ENCODE measurements at regions not wholly inside any gene's neighbourhood (a gene's known extent, or its start where the extent isn't known, plus 50 kb on each side); places are given as distances from the start of the nearest gene placed in this dataset.

- H3K4me1 ChIP-seq (ENCODE audit: insufficient read depth, low read length): no peaks in the 10 kb centered on the region
- no peak overlapping the region for H3K27ac ChIP-seq (ENCODE audit: low read length)
- H3K9me2 ChIP-seq (replicated peaks; ENCODE audit: low read length): no peaks in the 10 kb centered on the region
- no peaks in the 10 kb centered on the region for H3K9me3 ChIP-seq (ENCODE audit: low read length)
- TF ChIP-seq EZH2 (IDR thresholded peaks at IDR 0.05; ENCODE audit: low read length, unreplicated experiment) (no peak), EZH2phosphoT487 (IDR thresholded peaks at IDR 0.05; ENCODE audit: borderline replicate concordance, low read length) (no peak), CTCF (conservative IDR thresholded peaks at IDR 0.05; ENCODE audit: low read depth, low read length) (no peak)
- H3K79me2 ChIP-seq (ENCODE audit: low read length): no peaks in the 10 kb centered on the region
- no TSS peak for BruUV-seq (replicated peaks)
- no peak overlapping the region for H3K4me2 ChIP-seq (ENCODE audit: low read length)
- peak; percentile 25; the same call in 1 of the 2 replicates for ATAC-seq
- DNase-seq: no peak
- intact Hi-C loops (cut with micrococcal nuclease): no loop called here
- no peaks in the 10 kb centered on the region for H3F3A ChIP-seq (ENCODE audit: low read length, unreplicated experiment)
- no peaks in the 10 kb centered on the region for H3K27me3 ChIP-seq (ENCODE audit: low read length)
- no peak overlapping the region for H3K9ac ChIP-seq (ENCODE audit: low read length)
- ChIA-PET POLR2A (ENCODE audit: unreplicated experiment) (no interaction called here), CTCF (interaction anchor here (0.6 to 1.0 kb wide), 3 partner anchors 23 to 340 kb away, joined by 3 read pairs; no protein-coding TSS in a partner anchor)
- no peaks in the 10 kb centered on the region for H3K36me3 ChIP-seq (ENCODE audit: low read depth, low read length)
- H3K4me3 ChIP-seq (ENCODE audit: low read length): no peak overlapping the region
- H4K20me1 ChIP-seq (ENCODE audit: low read length): no peaks in the 10 kb centered on the region
- no peak overlapping the region for H2AFZ ChIP-seq (ENCODE audit: low read length)
Observed at GRCh38 chr10:78997635-78998618, 70.8 kb upstream of the ZMIZ1 start.

- TF ChIP-seq CTCF (conservative IDR thresholded peaks at IDR 0.05; ENCODE audit: low read depth, low read length) (peak; percentile 46), EZH2 (IDR thresholded peaks at IDR 0.05; ENCODE audit: low read length, unreplicated experiment) (no peak)
- Histone ChIP-seq H3K27me3 (ENCODE audit: low read length) (peaks cover 16% of the 10 kb centered on the region), H3K4me2 (ENCODE audit: low read length) (no peak overlapping the region), H3K79me2 (ENCODE audit: low read length) (no peaks in the 10 kb centered on the region), H3F3A (ENCODE audit: low read length, unreplicated experiment) (no peaks in the 10 kb centered on the region), H3K4me3 (ENCODE audit: low read length) (no peak overlapping the region), H3K9me2 (replicated peaks; ENCODE audit: low read length) (no peaks in the 10 kb centered on the region), H3K27ac (ENCODE audit: low read length) (no peak overlapping the region), H3K9ac (ENCODE audit: low read length) (no peak overlapping the region), H2AFZ (ENCODE audit: low read length) (no peak overlapping the region), H4K20me1 (ENCODE audit: low read length) (no peaks in the 10 kb centered on the region), H3K9me3 (ENCODE audit: low read length) (no peaks in the 10 kb centered on the region), H3K36me3 (ENCODE audit: low read depth, low read length) (no peaks in the 10 kb centered on the region), H3K4me1 (ENCODE audit: insufficient read depth, low read length) (no peaks in the 10 kb centered on the region)
- POLR2A ChIA-PET (ENCODE audit: unreplicated experiment): no interaction called here
- CTCF ChIA-PET: interaction anchor here (0.8 kb wide), 1 partner anchor 51 kb away, joined by 3 read pairs; no protein-coding TSS in a partner anchor
- peak; percentile 10 for ATAC-seq
- no TSS peak for BruUV-seq (replicated peaks)
- DNase-seq: peak; percentile 68
- intact Hi-C loops (cut with micrococcal nuclease): no loop called here
Observed at GRCh38 chr10:79001082-79001885, 67.5 kb upstream of the ZMIZ1 start.

All from PC-3 (cell line).